Activated T-cell treated with anti-CD3 and anti-CD28 coated beads, Interleukin-2, amount 50 U/mL, for 24 hours (primary cell): ENCODE measurements at regions not wholly inside any gene's neighbourhood (a gene's known extent, or its start where the extent isn't known, plus 50 kb on each side); places are given as distances from the start of the nearest gene placed in this dataset.
"Not testable (repeated sequence)": the region's sequence is repeated elsewhere in the genome, so short reads cannot be mapped to it uniquely, and the experiment has no call there.

Experiments
- DNase-seq: peaks from one replicate; pipeline ENCODE4 v3.0.0-alpha.2; 2020
- H3K27ac Mint-ChIP-seq: 2 replicates; pipeline ENCODE4 v1.8.0; 2020; ENCODE audit warnings: mild to moderate bottlenecking, mixed read lengths
- H3K27me3 Mint-ChIP-seq: 2 replicates; pipeline ENCODE4 v1.8.0; 2020; ENCODE audit warnings: mixed read lengths
- H3K36me3 Mint-ChIP-seq: 2 replicates; pipeline ENCODE4 v1.8.0; 2020; ENCODE audit warnings: low read depth, mixed read lengths
- H3K4me1 Mint-ChIP-seq: 2 replicates; pipeline ENCODE4 v1.8.0; 2020; ENCODE audit warnings: low read depth, mixed read lengths
- H3K4me3 Mint-ChIP-seq: 2 replicates; pipeline ENCODE4 v1.8.0; 2020; ENCODE audit warnings: mild to moderate bottlenecking, moderate library complexity, mixed read lengths
- H3K9me3 Mint-ChIP-seq: 2 replicates; pipeline ENCODE4 v1.8.0; 2020; ENCODE audit warnings: mixed read lengths

DNA sequence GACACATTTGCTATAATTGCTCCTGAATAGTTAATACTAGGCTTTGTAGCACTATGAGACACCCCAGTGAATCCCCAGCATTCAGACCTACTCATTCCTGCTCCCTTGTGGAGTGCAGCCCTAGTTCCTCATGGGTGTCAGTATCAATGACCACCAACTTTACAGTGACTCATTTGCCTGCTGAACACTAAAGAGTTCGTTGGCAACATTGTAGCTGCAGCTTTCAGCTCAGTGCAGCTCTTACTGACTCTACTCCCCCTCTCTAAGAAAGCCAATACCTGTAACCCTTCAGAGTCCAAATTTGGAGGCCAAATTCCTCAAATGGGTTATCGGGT, 127.1 kb upstream of the MTPN start:
- Mint-ChIP-seq H3K27ac (no peak overlapping the region), H3K4me1 (no peaks in the 10 kb centered on the region), H3K27me3 (no peaks in the 10 kb centered on the region), H3K4me3 (no peak overlapping the region), H3K9me3 (peaks cover 31% of the 10 kb centered on the region), H3K36me3 (no peaks in the 10 kb centered on the region)
- no peak for DNase-seq

- H3K9me3 Mint-ChIP-seq, result peaks cover 29% of the 10 kb centered on the region
- H3K4me1 Mint-ChIP-seq, result no peaks in the 10 kb centered on the region
- H3K27ac Mint-ChIP-seq, result no peak overlapping the region
- H3K4me3 Mint-ChIP-seq, result no peak overlapping the region
- H3K36me3 Mint-ChIP-seq, result no peaks in the 10 kb centered on the region
- DNase-seq, result no peak
- H3K27me3 Mint-ChIP-seq, result no peaks in the 10 kb centered on the region
Measured at GRCh38 chr7:136103545-136104268, 126.5 kb upstream of the MTPN start.

- Mint-ChIP-seq H3K36me3 (no peaks in the 10 kb centered on the region), H3K4me3 (no peak overlapping the region), H3K27me3 (no peaks in the 10 kb centered on the region), H3K9me3 (peaks cover 22% of the 10 kb centered on the region), H3K27ac (no peak overlapping the region), H3K4me1 (no peaks in the 10 kb centered on the region)
- DNase-seq, result no peak
Measured at GRCh38 chr7:136102881-136103280, 125.7 kb upstream of the MTPN start.

- not testable (repeated sequence) for H3K4me3 Mint-ChIP-seq, H3K27ac Mint-ChIP-seq, H3K9me3 Mint-ChIP-seq, H3K36me3 Mint-ChIP-seq, DNase-seq, H3K4me1 Mint-ChIP-seq, H3K27me3 Mint-ChIP-seq
Measured at GRCh38 chr7:136092714-136093113, 115.6 kb upstream of the MTPN start.

DNA sequence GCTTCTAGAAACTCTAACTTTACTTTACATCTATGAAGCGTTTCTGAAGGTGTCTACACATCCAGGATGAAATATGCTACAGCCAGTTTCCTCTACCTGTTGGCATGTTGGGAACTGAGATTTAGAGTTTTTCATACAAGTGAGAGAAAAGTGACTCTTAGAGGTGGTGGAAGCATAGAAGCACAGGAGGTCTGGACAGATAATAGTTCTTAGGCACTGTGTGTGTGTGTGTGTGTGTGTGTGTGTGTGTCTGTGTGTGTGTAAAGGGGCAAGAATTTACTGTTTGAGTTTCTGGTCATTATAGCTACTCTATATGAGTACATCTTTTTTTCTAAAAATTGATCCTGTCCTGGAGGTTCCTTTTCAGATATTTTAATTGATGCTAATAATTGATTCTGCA, 110.7 kb upstream of the MTPN start:
- Mint-ChIP-seq H3K9me3 (peaks cover 2% of the 10 kb centered on the region), H3K4me1 (peaks cover 1% of the 10 kb centered on the region), H3K36me3 (no peaks in the 10 kb centered on the region), H3K4me3 (no peak overlapping the region), H3K27ac (no peak overlapping the region), H3K27me3 (no peaks in the 10 kb centered on the region)
- DNase-seq, result no peak

GRCh38 chr7:136086712-136087111, 109.6 kb upstream of the MTPN start:
- Mint-ChIP-seq H3K4me1 (peaks cover 1% of the 10 kb centered on the region), H3K27me3 (no peaks in the 10 kb centered on the region), H3K36me3 (no peaks in the 10 kb centered on the region), H3K9me3 (no peaks in the 10 kb centered on the region), H3K27ac (no peak overlapping the region), H3K4me3 (peak overlapping the region; percentile 1)
- DNase-seq, result no peak

DNA sequence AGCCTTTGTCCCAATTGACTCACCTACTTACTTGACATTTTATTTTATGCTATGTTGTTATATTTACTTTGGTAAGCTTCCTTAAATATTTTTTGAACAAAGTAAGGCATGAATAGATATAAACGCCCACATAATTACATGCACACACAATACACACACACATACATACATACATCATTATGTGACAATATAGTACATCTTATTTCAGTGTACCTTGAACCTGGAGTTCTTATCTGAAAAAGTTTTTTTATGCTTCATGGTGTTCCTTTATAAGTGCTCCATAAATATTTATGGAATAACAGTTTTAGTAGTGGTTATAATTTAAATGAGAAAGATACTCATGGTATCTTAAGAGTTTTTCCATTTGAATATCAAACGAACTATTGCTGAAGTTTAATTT, 102.8 kb upstream of the MTPN start:
- no peaks in the 10 kb centered on the region for H3K36me3 Mint-ChIP-seq
- H3K9me3 Mint-ChIP-seq, result no peaks in the 10 kb centered on the region
- no peaks in the 10 kb centered on the region for H3K27me3 Mint-ChIP-seq
- DNase-seq, result no peak
- no peak overlapping the region for H3K4me3 Mint-ChIP-seq
- H3K4me1 Mint-ChIP-seq, result no peaks in the 10 kb centered on the region
- no peak overlapping the region for H3K27ac Mint-ChIP-seq

DNA sequence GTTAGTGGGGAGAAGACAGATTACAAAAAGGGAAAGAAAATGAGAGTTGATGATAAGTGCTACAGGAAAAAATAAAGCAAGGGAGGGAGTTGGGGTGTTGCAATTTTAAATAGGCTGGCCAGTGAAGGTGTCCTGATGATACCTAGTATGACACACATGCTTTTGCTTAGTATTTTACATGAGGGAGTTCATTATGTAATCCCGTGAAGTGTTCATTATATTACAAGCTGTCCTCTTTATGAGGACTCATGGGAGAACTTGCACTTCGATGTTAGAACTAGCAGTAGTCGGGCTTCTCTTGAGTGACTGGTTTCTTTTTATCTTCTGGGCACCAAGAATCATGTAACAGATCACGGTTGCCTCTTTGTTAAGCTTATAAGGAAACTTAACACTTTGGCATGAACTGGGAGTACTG, 102.3 kb upstream of the MTPN start:
- Mint-ChIP-seq H3K4me1 (no peaks in the 10 kb centered on the region), H3K27me3 (no peaks in the 10 kb centered on the region), H3K27ac (no peak overlapping the region), H3K4me3 (no peak overlapping the region), H3K9me3 (no peaks in the 10 kb centered on the region), H3K36me3 (no peaks in the 10 kb centered on the region)
- DNase-seq, result no peak

- H3K27me3 Mint-ChIP-seq, result no peaks in the 10 kb centered on the region
- no peak overlapping the region for H3K27ac Mint-ChIP-seq
- no peaks in the 10 kb centered on the region for H3K4me1 Mint-ChIP-seq
- no peaks in the 10 kb centered on the region for H3K36me3 Mint-ChIP-seq
- no peak for DNase-seq
- no peaks in the 10 kb centered on the region for H3K9me3 Mint-ChIP-seq
- no peak overlapping the region for H3K4me3 Mint-ChIP-seq
Measured at GRCh38 chr7:136079066-136079465, 101.9 kb upstream of the MTPN start.

DNA sequence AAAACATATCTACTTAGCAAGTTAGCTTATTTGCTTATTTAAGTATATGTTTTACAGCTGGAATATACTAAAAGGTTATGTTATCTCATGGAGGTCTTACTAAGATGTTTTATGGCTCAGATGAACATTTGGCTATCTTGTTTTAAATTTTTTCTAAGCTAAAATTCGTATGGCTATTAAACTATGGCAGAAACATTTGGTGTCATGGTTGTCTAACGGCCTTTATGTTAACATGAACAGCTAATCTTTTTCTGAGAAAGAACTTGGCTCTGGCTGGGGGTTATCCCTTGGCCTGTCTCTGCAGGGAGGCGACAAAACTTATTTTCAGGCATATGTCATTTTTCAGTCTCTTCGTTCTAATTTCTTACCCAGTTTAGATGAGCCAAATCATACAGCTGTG, 101.5 kb upstream of the MTPN start:
- no peak for DNase-seq
- Mint-ChIP-seq H3K27ac (no peak overlapping the region), H3K27me3 (no peaks in the 10 kb centered on the region), H3K36me3 (no peaks in the 10 kb centered on the region), H3K4me3 (no peak overlapping the region), H3K4me1 (no peaks in the 10 kb centered on the region), H3K9me3 (no peaks in the 10 kb centered on the region)

DNA sequence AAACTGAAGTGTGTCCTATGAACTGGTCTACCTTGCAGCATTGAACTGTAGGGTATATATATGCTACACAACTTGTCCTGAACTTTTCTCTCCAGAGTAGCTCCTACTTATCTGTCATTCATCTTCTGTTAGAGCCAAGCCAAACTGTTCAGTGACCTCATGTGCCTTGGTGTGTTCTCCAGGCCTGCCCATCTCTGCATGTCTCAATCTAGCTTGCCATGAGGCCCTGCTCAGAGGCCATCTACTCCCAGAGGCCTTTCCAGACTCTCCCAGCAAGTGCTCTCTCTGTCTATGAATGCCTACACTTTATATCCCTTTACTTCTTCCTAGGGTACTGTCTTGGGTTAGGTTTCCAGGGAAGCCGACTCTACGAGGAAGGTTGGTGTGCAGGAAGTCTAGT, 99.8 kb upstream of the MTPN start:
- DNase-seq, result no peak
- H3K9me3 Mint-ChIP-seq, result no peaks in the 10 kb centered on the region
- no peaks in the 10 kb centered on the region for H3K27me3 Mint-ChIP-seq
- no peak overlapping the region for H3K4me3 Mint-ChIP-seq
- H3K4me1 Mint-ChIP-seq, result no peaks in the 10 kb centered on the region
- no peaks in the 10 kb centered on the region for H3K36me3 Mint-ChIP-seq
- H3K27ac Mint-ChIP-seq, result no peak overlapping the region

- DNase-seq, result no peak
Measured at GRCh38 chr7:136074843-136075242, 97.7 kb upstream of the MTPN start.

DNA sequence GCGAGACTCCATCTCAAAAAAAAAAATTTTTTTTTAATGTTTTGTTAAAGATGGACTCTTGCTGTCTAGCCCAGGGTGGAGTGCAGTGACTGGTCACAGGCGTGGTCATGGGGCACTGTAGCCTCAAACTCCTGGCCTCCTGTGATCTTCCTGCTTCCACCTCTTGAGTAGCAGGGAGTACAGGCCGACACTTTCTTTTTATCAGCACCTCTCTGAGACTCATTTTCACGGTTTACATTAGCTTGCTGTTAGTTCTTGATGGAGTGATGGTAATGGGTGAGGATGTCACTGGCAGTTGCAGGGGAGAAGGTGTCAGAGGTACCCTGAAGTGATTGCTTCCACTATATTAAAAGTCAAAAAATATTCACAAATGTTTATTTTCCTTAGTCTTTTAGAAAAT, 95.3 kb upstream of the MTPN start:
- no peaks in the 10 kb centered on the region for H3K36me3 Mint-ChIP-seq
- H3K9me3 Mint-ChIP-seq, result no peaks in the 10 kb centered on the region
- no peaks in the 10 kb centered on the region for H3K27me3 Mint-ChIP-seq
- no peak overlapping the region for H3K4me3 Mint-ChIP-seq
- no peak overlapping the region for H3K27ac Mint-ChIP-seq
- no peaks in the 10 kb centered on the region for H3K4me1 Mint-ChIP-seq
- no peak for DNase-seq

More at GRCh38 chr7:136074843-136075242, 97.7 kb upstream of the MTPN start:
- Mint-ChIP-seq H3K9me3 (no peaks in the 10 kb centered on the region), H3K4me1 (no peaks in the 10 kb centered on the region), H3K27ac (no peak overlapping the region), H3K36me3 (no peaks in the 10 kb centered on the region), H3K27me3 (no peaks in the 10 kb centered on the region), H3K4me3 (no peak overlapping the region)

DNA sequence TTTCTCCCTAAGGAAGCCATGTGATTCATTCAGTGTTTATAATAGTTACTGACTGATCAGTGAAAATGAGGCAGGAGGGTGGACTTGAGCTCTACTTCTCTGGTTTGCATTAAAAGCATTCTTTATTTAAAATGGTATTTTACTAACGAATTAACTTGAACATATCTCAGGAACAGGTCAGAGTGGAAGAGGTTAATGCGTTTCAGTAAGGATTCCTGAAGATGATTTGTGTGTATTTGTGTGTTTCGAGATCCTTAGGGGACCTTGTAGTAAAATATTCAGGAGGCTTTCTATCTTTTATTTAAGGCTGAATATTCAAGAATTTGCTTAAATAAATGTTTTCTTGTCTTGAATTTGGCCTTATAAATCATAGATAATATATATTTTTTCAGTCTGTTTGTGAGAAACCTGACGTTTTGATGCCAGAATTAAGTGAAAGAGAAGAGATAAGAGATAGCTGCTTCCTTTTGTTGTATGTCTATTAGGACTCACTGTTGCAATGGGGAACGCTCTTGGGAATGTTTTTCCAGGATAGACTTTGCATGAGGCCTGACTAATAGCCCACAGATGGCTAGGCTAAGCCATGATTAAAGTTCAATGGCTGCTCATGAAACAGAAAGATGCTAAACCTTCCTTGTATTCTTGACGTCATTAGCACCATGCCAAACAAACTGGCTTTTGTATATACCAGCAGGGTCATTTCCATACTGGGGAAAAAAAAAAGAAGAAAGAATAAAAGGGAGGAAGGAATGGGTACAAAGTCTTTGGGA, 93.8 kb upstream of the MTPN start:
- DNase-seq, result no peak
- peaks cover 1% of the 10 kb centered on the region for H3K4me1 Mint-ChIP-seq
- no peaks in the 10 kb centered on the region for H3K27me3 Mint-ChIP-seq
- H3K27ac Mint-ChIP-seq, result no peak overlapping the region
- no peaks in the 10 kb centered on the region for H3K9me3 Mint-ChIP-seq
- H3K4me3 Mint-ChIP-seq, result no peak overlapping the region
- no peaks in the 10 kb centered on the region for H3K36me3 Mint-ChIP-seq

- no peak overlapping the region for H3K4me3 Mint-ChIP-seq
- no peak overlapping the region for H3K27ac Mint-ChIP-seq
- H3K36me3 Mint-ChIP-seq, result no peaks in the 10 kb centered on the region
- H3K27me3 Mint-ChIP-seq, result no peaks in the 10 kb centered on the region
- H3K4me1 Mint-ChIP-seq, result peaks cover 3% of the 10 kb centered on the region
- DNase-seq, result no peak
- peaks cover under 1% of the 10 kb centered on the region for H3K9me3 Mint-ChIP-seq
Measured at GRCh38 chr7:136069840-136070529, 92.8 kb upstream of the MTPN start.
